ENCODE measurements at regions not wholly inside any gene's neighbourhood (a gene's known extent, or its start where the extent isn't known, plus 50 kb on each side); places are given as distances from the start of the nearest gene placed in this dataset.
"Not testable (repeated sequence)": the region's sequence is repeated elsewhere in the genome, so short reads cannot be mapped to it uniquely, and the experiment has no call there.

GRCh38 chr4:124019749-124020549 is 623.4 kb downstream of the SPRY1 start:
- DNase-seq: no peak

DNA sequence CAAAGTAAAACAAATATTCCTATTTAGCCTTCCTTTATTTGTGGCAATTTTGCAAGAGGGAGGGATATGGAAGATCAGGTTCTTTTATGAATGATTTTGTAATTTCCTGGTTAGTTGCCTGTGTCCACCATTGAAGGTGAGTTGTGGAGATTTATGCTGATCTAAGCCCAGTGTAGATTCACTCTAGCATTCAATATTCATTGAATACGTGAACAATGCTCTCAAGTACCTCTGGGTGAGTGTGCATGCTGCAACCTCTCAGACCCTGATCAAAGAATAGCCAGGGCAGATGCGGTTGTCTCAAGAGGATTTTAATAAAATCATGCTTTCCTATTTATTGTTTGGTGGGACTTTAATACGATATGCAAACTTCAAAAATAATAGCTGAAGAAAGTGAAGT is 628.4 kb downstream of the SPRY1 start:
- DNase-seq: no peak

- DNase-seq: no peak
Observed at GRCh38 chr4:124025428-124025827, 628.8 kb downstream of the SPRY1 start.

GRCh38 chr4:124028182-124028581 is 631.6 kb downstream of the SPRY1 start:
- DNase-seq: no peak

GRCh38 chr4:124030147-124030546 is 633.6 kb downstream of the SPRY1 start:
- DNase-seq: no peak

- no peak for DNase-seq
Observed at GRCh38 chr4:124032035-124032434, 635.4 kb downstream of the SPRY1 start.

DNA sequence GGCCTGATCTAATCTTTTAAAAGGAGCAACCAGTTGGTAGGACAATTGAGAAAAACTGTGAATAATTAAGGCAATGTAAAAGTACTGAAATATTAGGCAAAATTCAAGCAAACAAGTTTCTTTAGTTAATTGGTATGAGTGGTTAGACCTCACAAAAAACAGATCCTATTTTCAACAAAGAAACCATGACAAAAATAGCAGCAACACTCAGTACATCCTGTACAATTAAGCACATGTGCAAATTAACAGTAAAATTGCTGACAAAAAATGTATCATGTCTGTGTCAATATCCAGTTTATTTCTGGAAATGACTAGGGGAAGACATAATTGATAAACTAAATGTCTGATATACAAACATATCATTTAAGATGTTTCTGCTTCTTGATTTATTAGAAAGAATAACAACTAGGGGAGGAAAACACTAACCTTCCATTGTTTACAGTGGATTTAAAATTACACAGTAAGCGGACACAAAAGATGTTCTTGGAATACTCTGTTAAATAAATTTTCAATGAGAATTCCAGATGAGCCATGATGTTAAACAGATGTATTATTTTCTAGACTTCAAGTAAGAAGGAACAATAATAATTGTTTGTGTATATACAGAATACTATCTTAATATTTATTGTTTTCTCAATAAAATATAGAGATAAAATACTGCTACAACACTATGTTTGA is 638.9 kb downstream of the SPRY1 start:
- no peak for DNase-seq

GRCh38 chr4:124037236-124037635 is 640.6 kb downstream of the SPRY1 start:
- no peak for DNase-seq

DNA sequence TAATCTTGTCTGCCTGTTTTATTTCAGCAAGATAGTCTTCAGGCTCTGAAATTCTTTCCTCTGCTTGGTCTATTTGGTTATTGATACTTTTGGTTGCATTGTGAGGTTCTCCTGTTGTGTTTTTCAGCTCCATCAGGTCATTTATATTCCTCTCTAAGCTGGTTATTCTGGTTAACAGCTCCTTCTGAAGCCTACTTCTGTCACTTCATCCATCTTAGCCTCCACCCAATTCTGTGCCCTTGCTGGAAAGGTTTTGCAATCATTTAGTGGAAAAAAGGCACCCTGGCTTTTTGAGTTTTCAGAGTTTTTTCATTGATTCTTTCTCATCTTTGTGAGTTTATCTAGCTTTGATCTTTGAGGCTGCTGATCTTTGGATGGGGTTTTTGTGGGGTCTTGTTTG is 647.7 kb downstream of the SPRY1 start:
- DNase-seq: no peak

DNA sequence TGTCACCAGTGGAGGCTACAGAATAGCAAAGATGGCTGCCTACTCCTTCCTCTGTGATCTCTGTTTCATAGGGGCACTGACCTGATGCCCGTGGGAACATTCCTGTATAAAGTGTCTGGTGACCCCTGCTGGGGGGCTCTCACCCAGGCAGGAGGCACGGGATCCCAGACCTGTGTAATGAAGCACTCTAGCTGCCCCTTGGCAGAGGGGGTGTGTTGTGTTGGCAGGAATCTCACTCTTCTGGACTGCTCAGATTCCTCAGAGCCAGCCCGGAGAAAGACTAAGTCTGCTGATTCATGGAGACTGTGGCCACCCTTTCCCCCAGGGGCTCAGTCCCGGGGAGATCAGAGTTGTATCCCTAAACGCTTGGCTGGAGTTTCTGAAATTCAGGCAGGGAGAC is 648.3 kb downstream of the SPRY1 start:
- no peak for DNase-seq

DNA sequence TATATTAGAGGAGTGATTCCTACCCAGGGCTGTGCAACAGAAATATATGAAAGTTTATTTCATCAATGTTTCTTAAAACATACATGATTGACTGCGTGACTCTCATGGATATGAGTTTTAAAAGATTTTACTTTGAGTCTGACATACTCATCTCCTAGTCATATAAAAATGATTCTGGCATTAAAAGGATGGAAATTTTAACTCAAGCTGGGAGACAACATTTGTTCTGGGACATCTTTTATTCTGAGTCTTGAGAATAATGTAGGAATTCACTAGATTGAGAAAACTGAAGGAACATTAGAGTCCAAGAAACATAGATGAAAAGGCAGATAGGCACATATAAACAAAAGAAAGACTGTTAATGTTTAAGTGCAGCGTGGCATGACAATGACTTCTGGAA is 649.6 kb downstream of the SPRY1 start:
- DNase-seq: no peak

GRCh38 chr4:124053872-124054538 is 657.4 kb downstream of the SPRY1 start:
- no peak for DNase-seq

GRCh38 chr4:124055336-124055735 is 657.2 kb downstream of the ANKRD50 start:
- DNase-seq: no peak

DNA sequence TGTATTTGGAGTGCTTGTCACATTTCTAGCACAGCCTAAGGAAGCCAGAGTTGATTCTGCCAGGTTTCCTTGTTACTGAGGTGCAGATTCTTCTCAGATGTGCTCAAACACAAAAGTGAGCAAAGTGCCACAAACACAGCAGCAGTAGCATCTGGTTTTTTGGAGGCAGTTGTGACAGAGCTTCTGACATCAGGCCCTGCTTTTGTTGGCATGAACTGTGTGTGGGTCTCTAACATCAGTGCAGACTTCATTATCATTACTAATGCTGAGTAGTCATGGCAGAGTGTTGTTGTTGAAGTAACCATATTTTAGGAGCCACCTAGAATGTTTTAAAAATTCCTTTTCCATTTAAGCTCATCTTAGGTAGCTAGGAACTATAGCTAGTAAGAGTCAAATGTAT is 656.6 kb downstream of the ANKRD50 start:
- DNase-seq: no peak

- no peak for DNase-seq
Observed at GRCh38 chr4:124060261-124060918, 652.1 kb downstream of the ANKRD50 start.

- no peak for DNase-seq
Observed at GRCh38 chr4:124061413-124061812, 651.1 kb downstream of the ANKRD50 start.

DNA sequence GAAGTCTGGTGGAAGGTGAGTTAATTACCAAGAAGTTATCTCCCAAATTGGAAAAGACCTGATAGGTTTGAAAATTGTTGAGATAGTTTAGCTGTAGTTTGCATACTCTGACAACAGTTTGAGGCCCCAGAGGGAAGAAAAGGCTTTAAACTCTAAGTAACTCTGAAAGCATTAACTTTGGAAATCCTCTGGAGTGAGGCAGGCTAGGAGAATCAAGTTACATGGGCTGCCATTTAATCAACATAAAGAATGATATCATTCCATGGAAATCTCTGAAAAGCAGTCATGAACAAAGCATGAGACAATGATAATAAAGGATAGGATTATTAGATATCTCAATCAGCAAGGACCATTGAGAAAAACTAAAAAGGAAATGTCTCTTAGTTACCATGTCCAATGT is 647.1 kb downstream of the ANKRD50 start:
- no peak for DNase-seq

DNA sequence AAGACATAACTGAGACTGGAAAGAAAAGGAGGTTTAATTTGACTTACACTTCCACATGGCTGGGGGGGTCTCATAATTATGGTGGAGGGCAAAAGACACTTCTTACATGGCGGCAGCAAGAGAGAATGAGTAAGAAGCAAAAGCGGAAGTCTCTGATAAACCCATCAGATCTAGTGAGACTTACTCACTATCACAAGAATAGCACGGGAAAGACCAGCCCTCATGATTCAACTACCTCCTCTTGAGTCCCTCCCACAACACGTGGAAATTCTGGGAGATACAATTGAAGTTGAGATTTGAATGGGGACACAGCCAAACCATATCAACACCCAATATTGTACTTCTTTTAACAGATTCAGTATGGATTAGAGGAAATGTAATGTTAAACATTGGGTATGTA is 646.6 kb downstream of the ANKRD50 start:
- no peak for DNase-seq

- no peak for DNase-seq
Observed at GRCh38 chr4:124066595-124066994, 645.9 kb downstream of the ANKRD50 start.

DNA sequence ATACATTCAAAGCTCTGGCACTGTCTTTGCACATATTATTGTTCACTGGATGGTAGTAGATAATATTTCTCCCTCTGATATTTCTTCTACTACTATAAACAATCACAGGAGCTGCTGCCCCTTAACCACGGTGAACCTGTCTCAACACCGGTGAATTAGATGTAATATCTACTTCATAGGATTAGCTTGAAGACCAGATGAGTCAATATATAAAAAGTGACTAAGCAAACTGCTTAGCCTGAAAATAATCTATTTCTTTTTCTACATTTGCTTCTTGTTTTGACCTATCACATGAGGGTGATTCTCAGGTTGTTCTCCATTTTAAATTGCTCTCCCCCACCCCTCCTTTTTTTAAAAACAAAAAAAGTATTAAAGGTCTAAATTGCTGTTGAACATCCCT is 645.5 kb downstream of the ANKRD50 start:
- DNase-seq: no peak

DNA sequence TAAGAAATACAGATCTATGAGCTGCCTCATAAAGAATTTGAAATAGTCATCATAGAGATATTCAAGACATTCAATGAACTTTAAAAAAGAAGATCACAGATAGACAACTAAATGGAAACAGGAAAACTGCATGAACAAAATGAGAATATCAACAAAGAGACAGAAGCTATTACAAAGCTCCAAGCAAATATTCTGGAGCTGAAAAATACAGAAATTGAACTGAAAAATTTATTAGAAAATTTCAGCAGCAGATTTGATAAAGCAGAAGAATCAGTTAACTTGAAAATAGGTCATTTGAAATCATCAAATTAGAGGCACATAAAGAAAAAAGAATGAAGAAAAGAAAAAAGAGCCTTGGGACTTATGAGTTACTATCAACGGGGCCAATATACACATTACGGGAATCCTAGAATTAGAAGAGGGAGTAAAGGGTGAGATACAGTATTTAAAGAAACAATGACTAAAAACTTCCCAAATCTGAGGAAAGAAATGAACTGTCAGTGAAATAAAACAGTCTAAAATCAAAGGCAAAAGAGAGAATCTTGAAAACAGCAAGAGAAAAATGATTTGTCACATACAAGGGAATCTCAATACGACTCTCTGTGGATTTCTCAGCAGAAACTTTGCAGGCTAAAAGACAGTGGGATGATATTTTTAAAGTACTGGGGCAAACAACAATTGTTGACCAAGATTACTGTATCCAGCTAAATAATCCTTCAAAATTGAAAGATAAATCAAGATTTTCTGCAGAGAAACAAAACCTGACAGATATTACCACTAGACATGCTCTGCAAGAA is 641.6 kb downstream of the ANKRD50 start:
- no peak for DNase-seq

DNA sequence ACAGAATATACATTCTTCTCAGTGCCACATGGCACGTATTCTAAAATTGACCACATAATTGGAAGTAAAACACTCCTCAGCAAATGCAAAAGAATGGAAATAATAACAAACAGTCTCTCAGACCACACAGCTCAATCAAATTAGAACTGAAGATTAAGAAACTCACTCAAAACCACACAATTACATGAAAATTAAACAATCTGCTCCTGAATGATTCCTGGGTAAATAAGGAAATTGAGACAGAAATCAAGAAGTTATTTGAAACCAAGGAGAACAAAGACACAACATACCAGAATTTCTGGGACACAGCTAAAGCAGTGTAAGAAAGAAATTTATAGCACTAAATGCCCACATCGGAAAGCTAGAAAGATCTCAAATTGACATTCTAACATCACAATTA is 637.3 kb downstream of the ANKRD50 start:
- not testable (repeated sequence) for DNase-seq

Measured in CD4-positive, alpha-beta T cell treated with Interleukin-21 for 1 hour (primary cell).